DOHH2 (cell line): ENCODE measurements at regions not wholly inside any gene's neighbourhood (a gene's known extent, or its start where the extent isn't known, plus 50 kb on each side); places are given as distances from the start of the nearest gene placed in this dataset.

Experiments used
- H3F3A ChIP-seq: fragments of 200-600 bp; sonication (generic), shearing (Covaris generic); 2 replicates; pipeline ENCODE4 v1.6.0; 2016; ENCODE audit warnings: antibody characterized with exemption, mild to moderate bottlenecking; ENCODE audit not compliant: control insufficient read depth, insufficient read depth
- H3K27ac ChIP-seq: fragments of 200-600 bp; sonication (generic); 2 replicates; pipeline ENCODE4 v1.5.1; 2014; ENCODE audit warnings: low read depth, mild to moderate bottlenecking, low read length, moderate library complexity
- H3K27me3 ChIP-seq: fragments of 200-600 bp; sonication (generic); 2 replicates; pipeline ENCODE4 v1.6.1; 2014; ENCODE audit warnings: mild to moderate bottlenecking, low read length, mixed read lengths; ENCODE audit not compliant: control insufficient read depth
- H3K36me3 ChIP-seq: fragments of 200-600 bp; sonication (generic); 2 replicates; pipeline ENCODE4 v1.6.1; 2014; ENCODE audit warnings: mild to moderate bottlenecking, low read length, moderate library complexity, mixed read lengths; ENCODE audit not compliant: control insufficient read depth
- H3K4me1 ChIP-seq: fragments of 200-600 bp; sonication (generic); 2 replicates; pipeline ENCODE4 v1.6.1; 2014; ENCODE audit warnings: mild to moderate bottlenecking, low read length, mixed read lengths; ENCODE audit not compliant: control insufficient read depth
- H3K4me2 ChIP-seq: fragments of 200-600 bp; sonication (generic); 2 replicates; pipeline ENCODE4 v1.6.0; 2014; ENCODE audit warnings: mild to moderate bottlenecking, low read length, moderate library complexity
- H3K4me3 ChIP-seq: fragments of 200-600 bp; sonication (generic); 2 replicates; pipeline ENCODE4 v1.5.1; 2014; ENCODE audit warnings: mild to moderate bottlenecking, low read length, mixed read lengths
- H3K79me2 ChIP-seq: fragments of 200-600 bp; sonication (generic); 2 replicates; pipeline ENCODE4 v1.6.1; 2014; ENCODE audit warnings: mild to moderate bottlenecking, low read length, mixed read lengths; ENCODE audit not compliant: control insufficient read depth
- H3K9me2 ChIP-seq: fragments of 200-600 bp; sonication (generic); replicated peaks from 2 replicates; pipeline ENCODE4 v1.6.1; 2014; ENCODE audit warnings: mild to moderate bottlenecking, low read length, mixed read lengths; ENCODE audit not compliant: control insufficient read depth
- H3K9me3 ChIP-seq: fragments of 200-600 bp; sonication (generic); 2 replicates; pipeline ENCODE4 v1.6.1; 2014; ENCODE audit warnings: antibody characterized with exemption, low read length, mixed read lengths; ENCODE audit not compliant: control insufficient read depth, insufficient read depth
- H4K20me1 ChIP-seq: fragments of 200-600 bp; sonication (generic); 2 replicates; pipeline ENCODE4 v1.6.0; 2014; ENCODE audit warnings: low read depth, mild to moderate bottlenecking, antibody characterized with exemption, low read length, moderate library complexity; ENCODE audit not compliant: control insufficient read depth, insufficient read depth
- CTCF ChIP-seq: fragments of 200-600 bp; sonication (generic); IDR thresholded peaks from one replicate; pipeline ENCODE4 v1.5.1; 2014; ENCODE audit warnings: antibody characterized with exemption, mild to moderate bottlenecking, low read depth, low read length; ENCODE audit not compliant: poor library complexity, severe bottlenecking
- EZH2phosphoT487 ChIP-seq: fragments of 200-600 bp; sonication (generic); IDR thresholded peaks from 2 replicates; pipeline ENCODE4 v1.6.1; 2017; ENCODE audit warnings: borderline replicate concordance, mild to moderate bottlenecking, antibody characterized with exemption, low read length, moderate library complexity, mixed read lengths

- Histone ChIP-seq H3K4me1 (peaks cover 11% of the 10 kb centered on the region), H3K4me2 (no peak overlapping the region), H3K9me3 (no peaks in the 10 kb centered on the region), H3K36me3 (no peaks in the 10 kb centered on the region), H3K27ac (no peak overlapping the region), H3K9me2 (no peaks in the 10 kb centered on the region), H3K27me3 (peaks cover 74% of the 10 kb centered on the region), H3K4me3 (no peak overlapping the region), H3K79me2 (no peaks in the 10 kb centered on the region), H3F3A (no peaks in the 10 kb centered on the region), H4K20me1 (0 out of 2 replicates have a peak, but pooled peaks cover 4% of the 10 kb centered on the region)
- no peak for TF ChIP-seq EZH2phosphoT487
- no peak for TF ChIP-seq CTCF
Observed at GRCh38 chr3:71876135-71877105, 91.5 kb upstream of the PROK2 start.

DNA sequence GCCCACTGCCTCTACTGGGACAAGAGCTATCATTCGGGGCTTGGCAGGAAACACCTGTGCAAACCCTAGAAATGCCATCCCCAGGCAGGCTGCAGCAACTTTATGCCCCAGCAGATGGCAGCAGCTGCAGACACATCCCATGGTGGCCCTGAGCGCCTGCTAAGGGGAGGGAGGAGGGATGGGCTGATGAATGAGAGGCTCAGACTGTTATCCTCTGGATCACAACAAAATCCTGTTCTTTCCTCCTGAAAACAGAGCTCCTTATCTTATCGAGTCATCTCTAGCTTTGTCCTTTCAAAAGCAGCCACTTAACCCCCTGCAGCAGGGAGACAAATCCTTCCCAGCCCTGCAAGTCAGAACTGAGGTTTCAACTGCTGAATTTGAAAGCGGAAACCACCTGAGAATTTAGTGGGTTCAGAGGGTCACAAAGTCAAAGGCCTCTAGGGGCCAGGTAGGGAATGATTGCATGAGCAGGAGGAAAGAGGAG is 90.6 kb upstream of the PROK2 start:
- H3F3A ChIP-seq: no peaks in the 10 kb centered on the region
- H3K27me3 ChIP-seq: peaks cover 70% of the 10 kb centered on the region
- H3K36me3 ChIP-seq: no peaks in the 10 kb centered on the region
- H3K9me2 ChIP-seq: no peaks in the 10 kb centered on the region
- no peaks in the 10 kb centered on the region for H3K79me2 ChIP-seq
- no peak overlapping the region for H3K27ac ChIP-seq
- peak; percentile 87 for TF ChIP-seq CTCF
- no peak for TF ChIP-seq EZH2phosphoT487
- peak overlapping the region; percentile 47 for H3K4me2 ChIP-seq
- 0 out of 2 replicates have a peak, but pooled peaks cover 4% of the 10 kb centered on the region for H4K20me1 ChIP-seq
- no peak overlapping the region for H3K4me3 ChIP-seq
- peaks cover 11% of the 10 kb centered on the region for H3K4me1 ChIP-seq
- H3K9me3 ChIP-seq: no peaks in the 10 kb centered on the region

GRCh38 chr3:71874618-71875017 is 89.7 kb upstream of the PROK2 start:
- H3K9me3 ChIP-seq: no peaks in the 10 kb centered on the region
- no peaks in the 10 kb centered on the region for H3K36me3 ChIP-seq
- no peaks in the 10 kb centered on the region for H3K9me2 ChIP-seq
- no peak overlapping the region for H3K27ac ChIP-seq
- no peaks in the 10 kb centered on the region for H3F3A ChIP-seq
- no peak for TF ChIP-seq EZH2phosphoT487
- TF ChIP-seq CTCF: no peak
- H3K4me3 ChIP-seq: no peak overlapping the region
- peaks cover 67% of the 10 kb centered on the region for H3K27me3 ChIP-seq
- H4K20me1 ChIP-seq: 0 out of 2 replicates have a peak, but pooled peaks cover 4% of the 10 kb centered on the region
- H3K4me2 ChIP-seq: no peak overlapping the region
- no peaks in the 10 kb centered on the region for H3K79me2 ChIP-seq
- peaks cover 11% of the 10 kb centered on the region for H3K4me1 ChIP-seq
